GM23338 (cell line): ENCODE measurements at regions not wholly inside any gene's neighbourhood (a gene's known extent, or its start where the extent isn't known, plus 50 kb on each side); places are given as distances from the start of the nearest gene placed in this dataset.

Experiments
- CREB1 ChIP-seq: fragments of 250-450 bp; sonication (Bioruptor Pico); IDR thresholded peaks from 2 replicates; pipeline ENCODE4 v1.5.0; 2020; ENCODE audit warnings: low read depth, mild to moderate bottlenecking, moderate library complexity
- EZH2 ChIP-seq: fragments of 200-600 bp; sonication (generic); IDR thresholded peaks from one replicate; pipeline ENCODE4 v1.8.0; 2017; ENCODE audit warnings: antibody characterized with exemption, mild to moderate bottlenecking, low read depth; ENCODE audit not compliant: unreplicated experiment
- EZH2phosphoT487 ChIP-seq: fragments of 200-600 bp; sonication (generic); IDR thresholded peaks from one replicate; pipeline ENCODE4 v1.8.1; 2018; ENCODE audit warnings: antibody characterized with exemption; ENCODE audit not compliant: unreplicated experiment
- JUNB ChIP-seq: IDR thresholded peaks from one replicate; pipeline ENCODE4 v1.6.1; 2016; ENCODE audit warnings: antibody characterized with exemption; ENCODE audit not compliant: unreplicated experiment
- NANOG ChIP-seq: IDR thresholded peaks from 2 replicates; pipeline ENCODE4 v1.6.1; 2016; ENCODE audit warnings: antibody characterized with exemption, borderline replicate concordance
- POLR2AphosphoS5 ChIP-seq: IDR thresholded peaks from 2 replicates; pipeline ENCODE4 v1.6.1; 2016; ENCODE audit warnings: antibody characterized with exemption, low read depth
- STAT1 ChIP-seq: IDR thresholded peaks from one replicate; pipeline ENCODE4 v1.6.1; 2016; ENCODE audit warnings: antibody characterized with exemption; ENCODE audit not compliant: unreplicated experiment
- TF ChIP-seq, protein P1 (sequence below), 2 experiments: fragments of 200-600 bp in 1 of 2; sonication (generic) in 1 of 2; conservative IDR thresholded peaks; 2 replicates each; pipeline versions ENCODE4 v1.5.1 to v1.6.1; 2016 to 2017; ENCODE audit warnings: antibody characterized with exemption in 2 of 2, low read depth in 2 of 2, mild to moderate bottlenecking in 2 of 2, moderate library complexity in 1 of 2
- TF ChIP-seq, protein P2 (sequence below): IDR thresholded peaks from one replicate; pipeline ENCODE4 v1.6.1; 2018; ENCODE audit warnings: antibody characterized with exemption; ENCODE audit not compliant: unreplicated experiment
- TF ChIP-seq, protein P3 (sequence below): fragments of 250-450 bp; sonication (Bioruptor Pico); IDR thresholded peaks from 2 replicates; pipeline ENCODE4 v1.5.0; 2020; ENCODE audit warnings: mild to moderate bottlenecking, moderate library complexity

DNA sequence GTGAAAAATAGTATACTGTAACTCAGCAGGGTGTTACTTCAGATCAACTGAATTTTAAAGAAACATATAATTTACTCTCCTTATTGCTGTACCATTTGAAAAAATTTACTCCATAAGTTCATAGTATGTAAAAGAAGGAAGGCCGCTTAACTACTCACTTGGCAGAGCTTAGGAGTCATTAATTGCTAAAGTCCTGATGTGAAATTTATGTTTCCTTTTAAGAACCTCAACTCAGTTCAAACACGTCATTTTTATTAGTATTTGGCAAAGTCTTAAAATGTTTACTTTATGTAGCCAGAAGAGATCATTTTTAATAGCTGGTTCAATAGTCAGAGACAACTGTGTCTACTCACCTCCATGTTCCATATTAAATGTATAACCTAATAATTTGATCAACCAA, 268.6 kb downstream of the CDH10 start:
- TF ChIP-seq, protein P1, sequence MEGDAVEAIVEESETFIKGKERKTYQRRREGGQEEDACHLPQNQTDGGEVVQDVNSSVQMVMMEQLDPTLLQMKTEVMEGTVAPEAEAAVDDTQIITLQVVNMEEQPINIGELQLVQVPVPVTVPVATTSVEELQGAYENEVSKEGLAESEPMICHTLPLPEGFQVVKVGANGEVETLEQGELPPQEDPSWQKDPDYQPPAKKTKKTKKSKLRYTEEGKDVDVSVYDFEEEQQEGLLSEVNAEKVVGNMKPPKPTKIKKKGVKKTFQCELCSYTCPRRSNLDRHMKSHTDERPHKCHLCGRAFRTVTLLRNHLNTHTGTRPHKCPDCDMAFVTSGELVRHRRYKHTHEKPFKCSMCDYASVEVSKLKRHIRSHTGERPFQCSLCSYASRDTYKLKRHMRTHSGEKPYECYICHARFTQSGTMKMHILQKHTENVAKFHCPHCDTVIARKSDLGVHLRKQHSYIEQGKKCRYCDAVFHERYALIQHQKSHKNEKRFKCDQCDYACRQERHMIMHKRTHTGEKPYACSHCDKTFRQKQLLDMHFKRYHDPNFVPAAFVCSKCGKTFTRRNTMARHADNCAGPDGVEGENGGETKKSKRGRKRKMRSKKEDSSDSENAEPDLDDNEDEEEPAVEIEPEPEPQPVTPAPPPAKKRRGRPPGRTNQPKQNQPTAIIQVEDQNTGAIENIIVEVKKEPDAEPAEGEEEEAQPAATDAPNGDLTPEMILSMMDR (conservative IDR thresholded peaks at IDR 0.05; ENCODE audit: low read depth in 2 of 2) = no peak
- TF ChIP-seq CREB1 (CRISPR knock-in tag) (no peak), EZH2 (no peak), POLR2AphosphoS5 (no peak), JUNB (no peak), STAT1 (no peak), EZH2phosphoT487 (no peak), NANOG (no peak)
- TF ChIP-seq, protein P2, sequence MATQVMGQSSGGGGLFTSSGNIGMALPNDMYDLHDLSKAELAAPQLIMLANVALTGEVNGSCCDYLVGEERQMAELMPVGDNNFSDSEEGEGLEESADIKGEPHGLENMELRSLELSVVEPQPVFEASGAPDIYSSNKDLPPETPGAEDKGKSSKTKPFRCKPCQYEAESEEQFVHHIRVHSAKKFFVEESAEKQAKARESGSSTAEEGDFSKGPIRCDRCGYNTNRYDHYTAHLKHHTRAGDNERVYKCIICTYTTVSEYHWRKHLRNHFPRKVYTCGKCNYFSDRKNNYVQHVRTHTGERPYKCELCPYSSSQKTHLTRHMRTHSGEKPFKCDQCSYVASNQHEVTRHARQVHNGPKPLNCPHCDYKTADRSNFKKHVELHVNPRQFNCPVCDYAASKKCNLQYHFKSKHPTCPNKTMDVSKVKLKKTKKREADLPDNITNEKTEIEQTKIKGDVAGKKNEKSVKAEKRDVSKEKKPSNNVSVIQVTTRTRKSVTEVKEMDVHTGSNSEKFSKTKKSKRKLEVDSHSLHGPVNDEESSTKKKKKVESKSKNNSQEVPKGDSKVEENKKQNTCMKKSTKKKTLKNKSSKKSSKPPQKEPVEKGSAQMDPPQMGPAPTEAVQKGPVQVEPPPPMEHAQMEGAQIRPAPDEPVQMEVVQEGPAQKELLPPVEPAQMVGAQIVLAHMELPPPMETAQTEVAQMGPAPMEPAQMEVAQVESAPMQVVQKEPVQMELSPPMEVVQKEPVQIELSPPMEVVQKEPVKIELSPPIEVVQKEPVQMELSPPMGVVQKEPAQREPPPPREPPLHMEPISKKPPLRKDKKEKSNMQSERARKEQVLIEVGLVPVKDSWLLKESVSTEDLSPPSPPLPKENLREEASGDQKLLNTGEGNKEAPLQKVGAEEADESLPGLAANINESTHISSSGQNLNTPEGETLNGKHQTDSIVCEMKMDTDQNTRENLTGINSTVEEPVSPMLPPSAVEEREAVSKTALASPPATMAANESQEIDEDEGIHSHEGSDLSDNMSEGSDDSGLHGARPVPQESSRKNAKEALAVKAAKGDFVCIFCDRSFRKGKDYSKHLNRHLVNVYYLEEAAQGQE = no peak
- TF ChIP-seq, protein P3, sequence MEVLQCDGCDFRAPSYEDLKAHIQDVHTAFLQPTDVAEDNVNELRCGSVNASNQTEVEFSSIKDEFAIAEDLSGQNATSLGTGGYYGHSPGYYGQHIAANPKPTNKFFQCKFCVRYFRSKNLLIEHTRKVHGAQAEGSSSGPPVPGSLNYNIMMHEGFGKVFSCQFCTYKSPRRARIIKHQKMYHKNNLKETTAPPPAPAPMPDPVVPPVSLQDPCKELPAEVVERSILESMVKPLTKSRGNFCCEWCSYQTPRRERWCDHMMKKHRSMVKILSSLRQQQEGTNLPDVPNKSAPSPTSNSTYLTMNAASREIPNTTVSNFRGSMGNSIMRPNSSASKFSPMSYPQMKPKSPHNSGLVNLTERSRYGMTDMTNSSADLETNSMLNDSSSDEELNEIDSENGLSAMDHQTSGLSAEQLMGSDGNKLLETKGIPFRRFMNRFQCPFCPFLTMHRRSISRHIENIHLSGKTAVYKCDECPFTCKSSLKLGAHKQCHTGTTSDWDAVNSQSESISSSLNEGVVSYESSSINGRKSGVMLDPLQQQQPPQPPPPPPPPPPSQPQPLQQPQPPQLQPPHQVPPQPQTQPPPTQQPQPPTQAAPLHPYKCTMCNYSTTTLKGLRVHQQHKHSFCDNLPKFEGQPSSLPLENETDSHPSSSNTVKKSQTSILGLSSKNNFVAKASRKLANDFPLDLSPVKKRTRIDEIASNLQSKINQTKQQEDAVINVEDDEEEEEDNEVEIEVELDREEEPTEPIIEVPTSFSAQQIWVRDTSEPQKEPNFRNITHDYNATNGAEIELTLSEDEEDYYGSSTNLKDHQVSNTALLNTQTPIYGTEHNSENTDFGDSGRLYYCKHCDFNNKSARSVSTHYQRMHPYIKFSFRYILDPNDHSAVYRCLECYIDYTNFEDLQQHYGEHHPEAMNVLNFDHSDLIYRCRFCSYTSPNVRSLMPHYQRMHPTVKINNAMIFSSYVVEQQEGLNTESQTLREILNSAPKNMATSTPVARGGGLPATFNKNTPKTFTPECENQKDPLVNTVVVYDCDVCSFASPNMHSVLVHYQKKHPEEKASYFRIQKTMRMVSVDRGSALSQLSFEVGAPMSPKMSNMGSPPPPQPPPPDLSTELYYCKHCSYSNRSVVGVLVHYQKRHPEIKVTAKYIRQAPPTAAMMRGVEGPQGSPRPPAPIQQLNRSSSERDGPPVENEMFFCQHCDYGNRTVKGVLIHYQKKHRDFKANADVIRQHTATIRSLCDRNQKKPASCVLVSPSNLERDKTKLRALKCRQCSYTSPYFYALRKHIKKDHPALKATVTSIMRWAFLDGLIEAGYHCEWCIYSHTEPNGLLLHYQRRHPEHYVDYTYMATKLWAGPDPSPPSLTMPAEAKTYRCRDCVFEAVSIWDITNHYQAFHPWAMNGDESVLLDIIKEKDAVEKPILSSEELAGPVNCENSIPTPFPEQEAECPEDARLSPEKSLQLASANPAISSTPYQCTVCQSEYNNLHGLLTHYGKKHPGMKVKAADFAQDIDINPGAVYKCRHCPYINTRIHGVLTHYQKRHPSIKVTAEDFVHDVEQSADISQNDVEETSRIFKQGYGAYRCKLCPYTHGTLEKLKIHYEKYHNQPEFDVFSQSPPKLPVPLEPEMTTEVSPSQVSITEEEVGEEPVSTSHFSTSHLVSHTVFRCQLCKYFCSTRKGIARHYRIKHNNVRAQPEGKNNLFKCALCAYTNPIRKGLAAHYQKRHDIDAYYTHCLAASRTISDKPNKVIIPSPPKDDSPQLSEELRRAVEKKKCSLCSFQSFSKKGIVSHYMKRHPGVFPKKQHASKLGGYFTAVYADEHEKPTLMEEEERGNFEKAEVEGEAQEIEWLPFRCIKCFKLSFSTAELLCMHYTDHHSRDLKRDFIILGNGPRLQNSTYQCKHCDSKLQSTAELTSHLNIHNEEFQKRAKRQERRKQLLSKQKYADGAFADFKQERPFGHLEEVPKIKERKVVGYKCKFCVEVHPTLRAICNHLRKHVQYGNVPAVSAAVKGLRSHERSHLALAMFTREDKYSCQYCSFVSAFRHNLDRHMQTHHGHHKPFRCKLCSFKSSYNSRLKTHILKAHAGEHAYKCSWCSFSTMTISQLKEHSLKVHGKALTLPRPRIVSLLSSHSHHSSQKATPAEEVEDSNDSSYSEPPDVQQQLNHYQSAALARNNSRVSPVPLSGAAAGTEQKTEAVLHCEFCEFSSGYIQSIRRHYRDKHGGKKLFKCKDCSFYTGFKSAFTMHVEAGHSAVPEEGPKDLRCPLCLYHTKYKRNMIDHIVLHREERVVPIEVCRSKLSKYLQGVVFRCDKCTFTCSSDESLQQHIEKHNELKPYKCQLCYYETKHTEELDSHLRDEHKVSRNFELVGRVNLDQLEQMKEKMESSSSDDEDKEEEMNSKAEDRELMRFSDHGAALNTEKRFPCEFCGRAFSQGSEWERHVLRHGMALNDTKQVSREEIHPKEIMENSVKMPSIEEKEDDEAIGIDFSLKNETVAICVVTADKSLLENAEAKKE (CRISPR knock-in tag) = no peak
